HCT116 (cell line): ENCODE measurements at regions not wholly inside any gene's neighbourhood (a gene's known extent, or its start where the extent isn't known, plus 50 kb on each side); places are given as distances from the start of the nearest gene placed in this dataset.

Source experiments
- ATAC-seq: fragments of 200-7000 bp; cut with Tn5 transposase; 2 replicates; pipeline ENCODE4 v1.9.1; 2020; ENCODE audit warnings: mild to moderate bottlenecking, moderate library complexity
- BruUV-seq: library from RNA; stranded (reverse); fragments of 400-500 nt; replicated peaks from 2 replicates; lab custom pipeline; 2021; lab: Mats Ljungman, UMichigan
- CTCF ChIA-PET: fragments of 300-600 bp; sonication (Branson Sonifier 250); formaldehyde crosslinking; loops from one replicate; lab custom pipeline; 2021; ENCODE audit warnings: antibody characterized with exemption; lab: Charles Lee
- POLR2A ChIA-PET: fragments of 300-600, 350-600 bp; sonication (Branson Sonifier 250); formaldehyde crosslinking; loops from one replicate; lab custom pipeline; 2021; ENCODE audit warnings: antibody characterized with exemption; lab: Charles Lee
- RAD21 ChIA-PET, 2 experiments: fragments of 300-600 bp; sonication (Branson Sonifier 250); formaldehyde crosslinking; loops; one replicate each; lab custom pipeline; 2023; ENCODE audit warnings: low total read pairs in 2 of 2; ENCODE audit not compliant: uncharacterized antibody in 2 of 2, unreplicated experiment in 2 of 2, low non-redundant PET in 1 of 2; lab: Charles Lee
- DNase-seq: peaks from one replicate; pipeline ENCODE4 v3.0.0-alpha.2; 2010; ENCODE audit warnings: low read depth, low spot score
- H2AFZ ChIP-seq: fragments of 200-600 bp; shearing (Covaris generic), sonication (generic); 2 replicates; pipeline ENCODE4 v1.6.1; 2017; ENCODE audit warnings: low read depth, mixed run types, mixed read lengths, antibody characterized with exemption, low read length; ENCODE audit not compliant: poor library complexity, severe bottlenecking
- H3K27ac ChIP-seq: 2 replicates; pipeline ENCODE4 v1.5.1; 2012; ENCODE audit warnings: low read depth, low read length
- H3K27me3 ChIP-seq: fragments of 200-600 bp; sonication (generic); 2 replicates; pipeline ENCODE4 v1.6.1; 2016; ENCODE audit warnings: mixed run types, low read length, mixed read lengths; ENCODE audit not compliant: insufficient read depth
- H3K36me3 ChIP-seq, 2 experiments: fragments of 200-500 bp in 1 of 2; fragments of 200-600 bp in 1 of 2; sonication (Bioruptor generic) in 1 of 2; sonication (generic) in 1 of 2; 2 replicates each; pipeline versions ENCODE4 v1.5.1 to v1.6.1; 2014 to 2016; ENCODE audit warnings: low read length in 2 of 2, inconsistent platforms in 1 of 2, mixed read lengths in 1 of 2, mixed run types in 1 of 2; ENCODE audit not compliant: insufficient read depth in 2 of 2, control insufficient read depth in 1 of 2
- H3K4me1 ChIP-seq, 2 experiments: fragments of 200-600 bp in 1 of 2; sonication (generic) in 1 of 2; 2 replicates each; pipeline versions ENCODE4 v1.5.1 to v1.6.1; 2012 to 2017; ENCODE audit warnings: low read length in 2 of 2, inconsistent platforms in 1 of 2, mild to moderate bottlenecking in 1 of 2, mixed read lengths in 1 of 2, mixed run types in 1 of 2, moderate library complexity in 1 of 2; ENCODE audit not compliant: insufficient read depth in 2 of 2, control insufficient read depth in 1 of 2
- H3K4me2 ChIP-seq: fragments of 200-600 bp; sonication (generic); 2 replicates; pipeline ENCODE4 v1.6.1; 2017; ENCODE audit warnings: mixed run types, low read length, mixed read lengths
- H3K4me3 ChIP-seq, 2 experiments: fragments of 200-600 bp in 1 of 2; sonication (generic) in 1 of 2; replicated peaks in 1 of 2; 2 replicates each; pipeline ENCODE4 v1.5.1; 2011 to 2016; ENCODE audit warnings: low read length in 2 of 2, control low read depth in 1 of 2, low read depth in 1 of 2, mild to moderate bottlenecking in 1 of 2, mixed read lengths in 1 of 2, mixed run types in 1 of 2
- H3K79me2 ChIP-seq: fragments of 200-600 bp; sonication (generic); 2 replicates; pipeline ENCODE4 v1.6.1; 2017; ENCODE audit warnings: mild to moderate bottlenecking, mixed run types, low read length, moderate library complexity, mixed read lengths; ENCODE audit not compliant: insufficient read depth
- H3K9ac ChIP-seq: fragments of 200-600 bp; sonication (generic); 2 replicates; pipeline ENCODE4 v1.6.1; 2016; ENCODE audit warnings: low read length, mixed read lengths
- H3K9me2 ChIP-seq: fragments of 200-600 bp; sonication (generic), shearing (Covaris generic); 2 replicates; pipeline ENCODE4 v1.6.1; 2017; ENCODE audit warnings: mixed run types, mild to moderate bottlenecking, moderate library complexity; ENCODE audit not compliant: insufficient read depth
- H3K9me3 ChIP-seq, 2 experiments: fragments of 200-500 bp in 1 of 2; fragments of 200-600 bp in 1 of 2; sonication (Bioruptor generic) in 1 of 2; sonication (generic) in 1 of 2; 2 replicates each; pipeline ENCODE4 v1.6.1; 2014 to 2017; ENCODE audit warnings: low read length in 2 of 2, mixed read lengths in 2 of 2, inconsistent platforms in 1 of 2, low read depth in 1 of 2, mild to moderate bottlenecking in 1 of 2, mixed run types in 1 of 2, moderate library complexity in 1 of 2; ENCODE audit not compliant: control insufficient read depth in 1 of 2, insufficient read depth in 1 of 2
- H4K20me1 ChIP-seq: fragments of 200-600 bp; sonication (generic), shearing (Covaris generic); 2 replicates; pipeline ENCODE4 v1.6.1; 2017; ENCODE audit warnings: mixed run types, mild to moderate bottlenecking, moderate library complexity; ENCODE audit not compliant: insufficient read depth
- CBX3 ChIP-seq: IDR thresholded peaks from 2 replicates; pipeline ENCODE4 v1.6.1; 2012; ENCODE audit warnings: low read depth
- CEBPB ChIP-seq: IDR thresholded peaks from 2 replicates; pipeline ENCODE4 v1.6.1; 2012; ENCODE audit warnings: low read depth
- ELF1 ChIP-seq: IDR thresholded peaks from 2 replicates; pipeline ENCODE4 v1.6.1; 2012; ENCODE audit warnings: low read depth, borderline replicate concordance
- EZH2 ChIP-seq: fragments of 200-600 bp; sonication (generic); IDR thresholded peaks from 2 replicates; pipeline ENCODE4 v1.6.1; 2017; ENCODE audit warnings: antibody characterized with exemption, mixed run types
- FOSL1 ChIP-seq: IDR thresholded peaks from 2 replicates; pipeline ENCODE4 v1.6.1; 2012; ENCODE audit warnings: low read depth
- JUND ChIP-seq: IDR thresholded peaks from 2 replicates; pipeline ENCODE4 v1.6.1; 2012
- POLR2AphosphoS5 ChIP-seq: IDR thresholded peaks from 2 replicates; pipeline ENCODE4 v1.6.1; 2011; ENCODE audit warnings: mild to moderate bottlenecking, low read depth, low read length, moderate library complexity
- SP1 ChIP-seq: IDR thresholded peaks from 2 replicates; pipeline ENCODE4 v1.6.1; 2012; ENCODE audit warnings: low read depth
- TCF7L2 ChIP-seq: IDR thresholded peaks from 2 replicates; pipeline ENCODE4 v1.7.0; 2011; ENCODE audit warnings: borderline replicate concordance, inconsistent platforms; ENCODE audit not compliant: insufficient read depth, insufficient read length; ENCODE audit errors: extremely low read depth
- YY1 ChIP-seq: IDR thresholded peaks from 2 replicates; pipeline ENCODE4 v1.6.1; 2011; ENCODE audit warnings: low read length, low read depth, moderate library complexity, mild to moderate bottlenecking; ENCODE audit not compliant: insufficient replicate concordance; ENCODE audit errors: extremely low read depth
- ZNF274 ChIP-seq: fragments of 200-500 bp; sonication (Bioruptor generic); IDR thresholded peaks from 2 replicates; pipeline ENCODE4 v1.6.1; 2014; ENCODE audit warnings: mild to moderate bottlenecking, low read depth, low read length, inconsistent platforms
- intact Hi-C: fragments of 100-400 bp; cut with micrococcal nuclease; formaldehyde crosslinking; loops from 2 replicates; pipeline ENCODE4 v1.10.0; 2022
- TF ChIP-seq, protein P1 (sequence below): IDR thresholded peaks from 2 replicates; pipeline ENCODE4 v1.6.1; 2012; ENCODE audit warnings: low read depth

DNA sequence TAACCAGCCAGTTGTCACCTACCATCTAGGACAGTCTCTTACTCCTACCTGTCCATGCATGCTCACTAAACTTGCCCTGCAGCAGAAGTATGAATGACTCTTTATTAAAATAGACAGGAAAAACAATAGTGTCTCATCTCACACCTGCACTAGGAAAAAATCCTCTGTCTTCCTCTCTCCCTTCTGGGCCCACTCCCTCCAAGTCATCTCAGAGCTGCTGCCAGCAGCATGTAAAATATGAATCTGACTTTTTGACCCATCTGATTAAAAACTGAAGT, 93.5 kb upstream of the THBS1 start:
- no peak for TF ChIP-seq ELF1
- TF ChIP-seq FOSL1 = no peak
- no peak for TF ChIP-seq JUND
- no peaks in the 10 kb centered on the region for H3K9me2 ChIP-seq
- no peak overlapping the region for H3K4me3 ChIP-seq
- intact Hi-C loops = no loop called here
- H3K27me3 ChIP-seq = no peaks in the 10 kb centered on the region
- DNase-seq = no peak
- no peaks in the 10 kb centered on the region for H3K9me3 ChIP-seq
- H3K79me2 ChIP-seq = no peaks in the 10 kb centered on the region
- no peak overlapping the region for H3K9ac ChIP-seq
- H4K20me1 ChIP-seq = no peaks in the 10 kb centered on the region
- CTCF ChIA-PET = no interaction called here
- H3K4me1 ChIP-seq = no peaks in the 10 kb centered on the region
- POLR2A ChIA-PET = no interaction called here
- no peak for ATAC-seq
- H2AFZ ChIP-seq = no peak overlapping the region
- no peak overlapping the region for H3K4me2 ChIP-seq
- no peaks in the 10 kb centered on the region for H3K36me3 ChIP-seq
- RAD21 ChIA-PET = no interaction called here
- H3K27ac ChIP-seq = no peak overlapping the region
- no TSS peak for BruUV-seq

DNA sequence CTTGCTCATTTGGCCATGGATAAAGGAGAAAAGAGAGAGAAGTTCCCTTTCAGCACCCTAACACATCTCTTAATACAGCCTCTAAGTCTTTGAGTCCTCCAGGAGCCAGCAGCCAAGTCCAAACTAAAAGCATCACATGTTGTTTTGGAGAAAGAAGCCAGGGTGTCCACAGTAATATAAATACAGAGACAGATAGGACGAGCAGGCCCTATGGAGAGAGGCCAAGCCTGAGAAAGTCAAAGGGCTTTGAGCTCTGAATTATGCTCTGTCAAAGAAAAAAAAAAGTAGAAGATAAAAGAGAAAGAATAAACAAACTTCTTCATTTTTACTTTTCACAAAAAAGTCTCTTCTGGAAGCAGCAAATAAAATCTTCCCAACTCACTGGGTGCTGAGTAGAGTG, 92.4 kb upstream of the THBS1 start:
- Histone ChIP-seq H3K9me2 (no peaks in the 10 kb centered on the region), H3K4me2 (no peak overlapping the region), H3K4me3 (no peak overlapping the region), H3K9me3 (no peaks in the 10 kb centered on the region), H3K79me2 (no peaks in the 10 kb centered on the region), H3K9ac (no peak overlapping the region), H4K20me1 (no peaks in the 10 kb centered on the region), H3K4me1 (no peaks in the 10 kb centered on the region), H3K27ac (no peak overlapping the region), H3K27me3 (no peaks in the 10 kb centered on the region), H3K36me3 (no peaks in the 10 kb centered on the region), H2AFZ (no peak overlapping the region)
- ChIA-PET CTCF (no interaction called here), POLR2A (no interaction called here), RAD21 (no interaction called here)
- no TSS peak for BruUV-seq
- no peak for ATAC-seq
- TF ChIP-seq ELF1 (no peak), ZNF274 (no peak)
- no peak for DNase-seq
- intact Hi-C loops = no loop called here

DNA sequence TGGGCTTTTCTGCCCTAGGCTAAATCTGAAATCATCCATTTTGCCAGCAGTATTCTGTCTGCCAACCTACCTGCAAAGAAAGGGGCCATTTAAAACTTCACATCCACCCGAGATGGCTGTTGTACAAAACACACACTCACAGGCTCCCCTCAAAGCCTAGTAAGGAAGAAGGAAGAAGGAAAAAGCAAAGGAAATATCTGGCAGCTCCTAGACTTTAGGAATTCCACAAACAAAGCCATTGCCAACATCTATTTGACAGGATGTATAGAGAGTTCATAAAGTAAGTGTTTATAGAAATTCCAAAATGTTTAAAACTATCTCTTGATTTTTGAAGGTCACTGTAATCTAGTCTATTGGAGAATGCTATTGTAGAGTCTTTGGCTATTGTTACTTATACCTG, 91.9 kb upstream of the THBS1 start:
- H3K79me2 ChIP-seq = no peaks in the 10 kb centered on the region
- no peak overlapping the region for H3K9ac ChIP-seq
- no peaks in the 10 kb centered on the region for H4K20me1 ChIP-seq
- DNase-seq = no peak
- intact Hi-C loops = no loop called here
- H3K4me2 ChIP-seq = no peak overlapping the region
- POLR2A ChIA-PET = no interaction called here
- no peaks in the 10 kb centered on the region for H3K9me3 ChIP-seq
- CTCF ChIA-PET = interaction anchor here (0.6 kb wide), 1 partner anchor 292 kb away, joined by 3 read pairs; no protein-coding TSS in a partner anchor
- no peak overlapping the region for H3K4me3 ChIP-seq
- H3K27me3 ChIP-seq = no peaks in the 10 kb centered on the region
- H2AFZ ChIP-seq = no peak overlapping the region
- H3K9me2 ChIP-seq = no peaks in the 10 kb centered on the region
- H3K27ac ChIP-seq = no peak overlapping the region
- no TSS peak for BruUV-seq
- H3K4me1 ChIP-seq = no peaks in the 10 kb centered on the region
- ATAC-seq = no peak
- RAD21 ChIA-PET = no interaction called here
- no peaks in the 10 kb centered on the region for H3K36me3 ChIP-seq
- TF ChIP-seq ZNF274 (no peak), YY1 (no peak), SP1 (no peak), FOSL1 (no peak), EZH2 (no peak), TCF7L2 (no peak), CEBPB (no peak), POLR2AphosphoS5 (no peak), JUND (no peak), CBX3 (no peak)
- TF ChIP-seq, protein P1, sequence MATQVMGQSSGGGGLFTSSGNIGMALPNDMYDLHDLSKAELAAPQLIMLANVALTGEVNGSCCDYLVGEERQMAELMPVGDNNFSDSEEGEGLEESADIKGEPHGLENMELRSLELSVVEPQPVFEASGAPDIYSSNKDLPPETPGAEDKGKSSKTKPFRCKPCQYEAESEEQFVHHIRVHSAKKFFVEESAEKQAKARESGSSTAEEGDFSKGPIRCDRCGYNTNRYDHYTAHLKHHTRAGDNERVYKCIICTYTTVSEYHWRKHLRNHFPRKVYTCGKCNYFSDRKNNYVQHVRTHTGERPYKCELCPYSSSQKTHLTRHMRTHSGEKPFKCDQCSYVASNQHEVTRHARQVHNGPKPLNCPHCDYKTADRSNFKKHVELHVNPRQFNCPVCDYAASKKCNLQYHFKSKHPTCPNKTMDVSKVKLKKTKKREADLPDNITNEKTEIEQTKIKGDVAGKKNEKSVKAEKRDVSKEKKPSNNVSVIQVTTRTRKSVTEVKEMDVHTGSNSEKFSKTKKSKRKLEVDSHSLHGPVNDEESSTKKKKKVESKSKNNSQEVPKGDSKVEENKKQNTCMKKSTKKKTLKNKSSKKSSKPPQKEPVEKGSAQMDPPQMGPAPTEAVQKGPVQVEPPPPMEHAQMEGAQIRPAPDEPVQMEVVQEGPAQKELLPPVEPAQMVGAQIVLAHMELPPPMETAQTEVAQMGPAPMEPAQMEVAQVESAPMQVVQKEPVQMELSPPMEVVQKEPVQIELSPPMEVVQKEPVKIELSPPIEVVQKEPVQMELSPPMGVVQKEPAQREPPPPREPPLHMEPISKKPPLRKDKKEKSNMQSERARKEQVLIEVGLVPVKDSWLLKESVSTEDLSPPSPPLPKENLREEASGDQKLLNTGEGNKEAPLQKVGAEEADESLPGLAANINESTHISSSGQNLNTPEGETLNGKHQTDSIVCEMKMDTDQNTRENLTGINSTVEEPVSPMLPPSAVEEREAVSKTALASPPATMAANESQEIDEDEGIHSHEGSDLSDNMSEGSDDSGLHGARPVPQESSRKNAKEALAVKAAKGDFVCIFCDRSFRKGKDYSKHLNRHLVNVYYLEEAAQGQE = no peak
